GM12864 (cell line): ENCODE measurements at regions not wholly inside any gene's neighbourhood (a gene's known extent, or its start where the extent isn't known, plus 50 kb on each side); places are given as distances from the start of the nearest gene placed in this dataset.
"Not testable (repeated sequence)": the region's sequence is repeated elsewhere in the genome, so short reads cannot be mapped to it uniquely, and the experiment has no call there.

Experiments
- DNase-seq: peaks from one replicate; pipeline ENCODE4 v3.0.0-alpha.2; 2011; ENCODE audit warnings: low read depth
- H3K4me3 ChIP-seq: 2 replicates; pipeline ENCODE4 v1.5.1; 2011; ENCODE audit warnings: mild to moderate bottlenecking, low read depth, low read length, control low read depth
- CTCF ChIP-seq: IDR thresholded peaks from 2 replicates; pipeline ENCODE4 v1.5.1; 2011; ENCODE audit warnings: low read depth, mild to moderate bottlenecking, moderate library complexity, low read length, control low read depth, inconsistent platforms; ENCODE audit errors: missing control alignments

DNA sequence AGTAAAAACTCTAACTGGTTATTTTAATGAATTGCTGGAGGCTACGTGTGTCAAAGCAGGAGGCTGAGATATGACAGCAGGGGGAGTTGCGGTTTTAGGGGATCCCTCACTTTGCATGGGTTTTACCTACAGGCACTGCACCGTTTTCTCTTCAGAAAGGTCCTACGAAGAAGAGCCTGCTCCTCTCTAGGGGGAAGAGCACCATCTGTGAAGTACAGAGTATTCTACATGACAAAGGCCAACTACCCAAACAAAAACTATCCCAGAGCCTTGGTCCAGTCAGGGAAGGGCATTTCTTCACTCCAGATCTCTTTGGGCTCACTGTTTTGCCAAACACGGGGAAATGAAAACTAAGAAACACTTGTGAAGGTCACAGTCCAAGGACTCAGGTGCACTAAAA is 696.7 kb upstream of the SOX11 start:
- no peak for DNase-seq
- H3K4me3 ChIP-seq = no peak overlapping the region
- TF ChIP-seq CTCF = no peak

- no peak overlapping the region for H3K4me3 ChIP-seq
- TF ChIP-seq CTCF = no peak
- no peak for DNase-seq
These were observed 684.6 kb upstream of the SOX11 start for GRCh38 chr2:5007596-5007995.

GRCh38 chr2:5019324-5019723 is 672.9 kb upstream of the SOX11 start:
- TF ChIP-seq CTCF = no peak
- no peak overlapping the region for H3K4me3 ChIP-seq
- DNase-seq = no peak

DNA sequence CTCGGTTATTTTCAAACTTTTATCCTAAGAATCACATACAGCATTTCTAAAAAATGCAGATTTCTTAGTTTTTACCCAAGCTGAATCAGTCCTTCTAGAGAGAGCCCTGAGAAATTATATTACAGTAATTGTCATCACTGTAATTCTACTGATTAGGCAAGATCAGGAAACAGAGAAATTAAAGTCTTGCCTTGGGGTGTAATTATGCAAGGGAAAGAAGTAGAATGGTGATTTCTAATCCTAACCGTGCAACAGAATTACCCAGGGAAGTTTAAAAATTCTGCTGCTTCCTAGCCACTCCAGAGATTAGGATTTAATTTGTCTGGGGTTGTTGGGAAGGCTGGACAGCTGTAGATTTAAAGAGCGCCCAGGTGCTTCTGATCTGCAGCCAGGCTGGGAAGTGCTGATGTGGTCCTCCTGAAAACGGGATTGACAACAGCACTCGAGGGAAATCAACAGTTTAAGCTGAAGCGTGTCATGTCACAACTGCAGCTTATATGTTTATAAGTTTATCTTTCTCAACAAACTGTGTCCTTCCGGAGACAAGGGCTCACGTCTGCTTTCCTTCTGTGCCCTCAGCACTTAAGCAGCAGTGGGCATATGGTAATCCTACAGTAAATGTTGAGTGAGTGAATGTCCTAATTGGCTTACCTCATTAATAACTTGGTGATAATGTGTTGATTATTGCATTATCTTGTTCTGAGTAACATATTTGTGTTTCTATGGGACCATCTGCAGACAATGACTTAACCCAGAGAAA is 671.9 kb upstream of the SOX11 start:
- TF ChIP-seq CTCF = no peak
- no peak for DNase-seq
- H3K4me3 ChIP-seq = no peak overlapping the region

GRCh38 chr2:5021136-5021535 is 671.0 kb upstream of the SOX11 start:
- TF ChIP-seq CTCF = no peak
- no peak for DNase-seq
- H3K4me3 ChIP-seq = no peak overlapping the region

DNA sequence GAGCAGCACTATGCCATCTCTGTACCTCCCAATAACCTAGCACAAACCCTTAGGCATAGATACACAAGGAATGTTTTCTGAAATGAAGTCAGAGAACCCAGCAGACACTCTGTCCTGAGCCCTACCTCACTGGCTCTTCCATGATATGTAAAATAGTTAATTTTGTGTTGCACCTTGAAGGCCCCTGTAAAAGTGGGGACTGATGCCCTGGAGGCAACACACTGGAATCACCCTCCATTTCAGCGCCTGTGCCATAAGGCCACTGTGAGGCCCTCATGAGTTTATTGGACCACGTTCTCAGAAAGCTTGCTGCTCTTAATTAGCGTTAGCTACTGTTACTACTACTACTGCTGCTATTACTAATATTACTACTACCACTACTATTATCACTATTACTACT is 670.1 kb upstream of the SOX11 start:
- no peak overlapping the region for H3K4me3 ChIP-seq
- DNase-seq = no peak
- TF ChIP-seq CTCF = no peak

DNA sequence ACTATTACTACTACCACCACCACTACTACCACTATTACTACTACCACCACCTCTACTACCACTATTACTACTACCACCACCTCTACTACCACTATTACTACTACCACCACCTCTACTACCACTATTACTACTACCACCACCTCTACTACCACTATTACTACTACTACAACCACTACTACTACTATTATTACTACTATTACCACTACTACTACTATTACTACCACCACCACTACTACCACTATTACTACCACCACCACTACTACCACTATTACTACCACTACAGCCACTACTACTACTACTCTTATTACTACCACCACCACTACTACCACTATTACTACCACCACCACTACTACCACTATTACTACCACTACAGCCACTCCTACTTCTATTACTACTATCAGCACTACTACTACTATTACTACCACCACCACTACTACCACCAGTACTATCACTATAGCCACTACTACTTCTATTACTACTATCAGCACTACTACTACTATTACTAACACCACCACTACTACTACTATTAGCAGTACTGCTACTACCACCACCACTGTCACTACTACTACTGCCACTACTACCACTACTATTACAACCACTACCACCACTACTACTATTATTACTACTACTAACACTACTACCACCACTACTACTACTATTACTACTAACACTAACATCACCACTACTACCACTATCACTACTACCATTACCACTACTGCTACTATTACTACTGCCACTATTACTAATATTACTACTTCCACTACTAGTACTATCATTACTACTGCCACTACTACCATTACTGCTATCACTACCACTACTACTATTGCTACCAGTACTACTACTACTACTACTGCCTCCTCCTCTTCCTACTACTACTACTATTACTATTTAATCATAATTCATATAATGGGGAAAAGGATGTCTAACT is 669.2 kb upstream of the SOX11 start:
- H3K4me3 ChIP-seq, DNase-seq: not testable (repeated sequence)
